Heart left ventricle (tissue), 16 donors: ENCODE measurements at regions not wholly inside any gene's neighbourhood (a gene's known extent, or its start where the extent isn't known, plus 50 kb on each side); places are given as distances from the start of the nearest gene placed in this dataset.

ENCODE experiments used
- ATAC-seq, 4 donors: fragments of 200-7000 bp; cut with Tn5 transposase; one replicate each; pipeline ENCODE4 v1.9.1; 2020 to 2022; ENCODE audit warnings: moderate library complexity in 4 of 4, mild to moderate bottlenecking in 3 of 4, moderate number of reproducible peaks in 1 of 4
- DNase-seq, 5 donors: peaks; one replicate each; pipeline ENCODE4 v3.0.0-alpha.2; 2020
- H3K27ac ChIP-seq, 12 donors: fragments of 200-600 bp; sonication (generic) in 4 of 12; one replicate each; pipeline versions ENCODE4 v1.5.0 to v1.8.0; 2016 to 2022; ENCODE audit warnings: mild to moderate bottlenecking in 2 of 12
- H3K27me3 ChIP-seq, 9 donors: fragments of 200-600 bp; sonication (generic) in 2 of 9; one replicate each; pipeline versions ENCODE4 v1.5.1 to v1.8.0; 2016 to 2022; ENCODE audit warnings: mild to moderate bottlenecking in 3 of 9
- H3K36me3 ChIP-seq, 9 donors: fragments of 200-600 bp; sonication (generic) in 2 of 9; one replicate each; pipeline versions ENCODE4 v1.5.0 to v1.8.0; 2018 to 2022; ENCODE audit warnings: mild to moderate bottlenecking in 2 of 9
- H3K4me1 ChIP-seq, 12 donors: fragments of 200-600 bp; sonication (generic) in 4 of 12; one replicate each; pipeline versions ENCODE4 v1.5.0 to v1.8.0; 2016 to 2022; ENCODE audit warnings: mild to moderate bottlenecking in 3 of 12
- H3K4me3 ChIP-seq, 12 donors: fragments of 200-600 bp; sonication (generic) in 4 of 12; one replicate each; pipeline versions ENCODE4 v1.5.0 to v1.8.0; 2017 to 2022; ENCODE audit warnings: mild to moderate bottlenecking in 9 of 12, moderate library complexity in 4 of 12
- H3K9me3 ChIP-seq, 12 donors: fragments of 200-600 bp; sonication (generic) in 4 of 12; one replicate each; pipeline versions ENCODE4 v1.5.0 to v1.8.0; 2016 to 2022; ENCODE audit warnings: mild to moderate bottlenecking in 1 of 12
- POLR2A ChIP-seq, 2 donors: fragments of 450-650 bp; IDR thresholded peaks; one replicate each; pipeline ENCODE4 v1.6.1; 2017; ENCODE audit warnings: antibody characterized with exemption in 2 of 2, mild to moderate bottlenecking in 2 of 2, moderate library complexity in 2 of 2
- WGBS, 4 donors: extraction: QIAGEN DNeasy Blood & Tissue Kit in 2 of 4; methylation state at CpG; one replicate each; pipeline versions ENCODE4 v1.1.5 to v1.1.7; 2013 to 2018; 5-methylcytosine and 5-hydroxymethylcytosine counted together
- intact Hi-C, 10 donors: fragments of 100-400 bp; cut with DNase I; formaldehyde crosslinking; loops; one replicate each; pipeline versions ENCODE4 v1.11.1 to v1.14.2; 2022
- TF ChIP-seq, protein P1 (sequence below), 12 donors: fragments of 200-600 bp; sonication (generic) in 4 of 12; IDR thresholded peaks; one replicate each; pipeline versions ENCODE4 v1.5.0 to v1.8.0; 2018 to 2022; ENCODE audit warnings: antibody characterized with exemption in 12 of 12, mild to moderate bottlenecking in 5 of 12
- donor health status: ischemic (EF 13 %, LVEDD 7.1; RV severe dilation, severe dysfunction).
- donor health status: healthy with polysubstance abuse.
- donor health status: DM: no; HTN: yes; CAD: no.
- donor health status: DM: no; HTN: no; CAD: no.
- donor health status: ischemic (EF 25% LVEDD 6.9; RV normal size, moderate dysfunction).
- donor health status: ischemic (EF 25% LVEDD 5.7; RV mildly dilated, moderate dysfunction).
- donor health status: healthy.
- donor health status: DM: yes; HTN: yes; CAD: no.
- donor health status: ischemic (EF 35%, LVEDD 5.7; RV mildly dilated, moderate dysfunction).
- donor health status: nonischemic (EF 11% LVEDD 7.7; RV severe dilation, severe dysfunction).
- donor health status: DM: yes; HTN: yes; CAD: no.
- donor health status: PGD.
- donor health status: ischemic (EF 29% LVEDD 5.4; RV normal size, mild dysfunction).
- donor health status: nonischemic (EF 23%, LVEDD 6.1; RV moderate dilation, normal function).

DNA sequence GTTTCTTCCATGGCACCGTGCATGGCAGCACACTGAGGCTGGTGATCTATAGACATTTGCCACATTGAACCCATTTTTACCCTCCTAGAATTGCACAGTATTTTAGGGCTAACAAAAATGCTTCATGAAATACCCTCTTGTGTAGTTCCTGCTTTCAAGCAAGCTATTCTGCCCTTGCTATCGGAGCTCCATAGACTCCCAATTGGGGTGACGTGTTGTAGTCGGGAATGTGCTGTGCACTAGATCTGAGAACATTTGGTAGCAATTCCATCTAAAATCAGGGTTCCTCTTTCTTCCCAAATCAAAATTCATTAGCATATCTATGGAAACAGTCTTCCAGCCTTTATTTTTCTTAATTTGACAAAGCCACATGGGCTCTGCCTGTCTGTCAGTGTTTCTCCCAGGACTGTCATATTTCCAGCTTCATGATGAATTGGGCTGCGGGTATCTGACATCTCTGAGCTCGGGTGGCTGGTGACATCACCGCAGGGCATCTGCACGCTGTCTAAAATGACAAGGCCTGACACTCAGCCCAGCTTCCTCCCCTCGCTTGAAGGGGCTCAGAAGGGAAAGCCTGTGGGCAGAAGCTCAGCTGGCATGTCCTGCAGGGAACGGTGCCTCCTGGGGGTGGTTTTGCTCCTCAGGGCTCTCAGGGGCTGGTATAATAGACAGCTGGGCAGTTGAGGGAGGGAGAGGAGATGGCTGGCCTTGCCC, 406.4 kb downstream of the QKI start:
- peak overlapping the region in 6 of 12 donors; percentile 39 to 63 (median 52) for H3K27ac ChIP-seq

DNA sequence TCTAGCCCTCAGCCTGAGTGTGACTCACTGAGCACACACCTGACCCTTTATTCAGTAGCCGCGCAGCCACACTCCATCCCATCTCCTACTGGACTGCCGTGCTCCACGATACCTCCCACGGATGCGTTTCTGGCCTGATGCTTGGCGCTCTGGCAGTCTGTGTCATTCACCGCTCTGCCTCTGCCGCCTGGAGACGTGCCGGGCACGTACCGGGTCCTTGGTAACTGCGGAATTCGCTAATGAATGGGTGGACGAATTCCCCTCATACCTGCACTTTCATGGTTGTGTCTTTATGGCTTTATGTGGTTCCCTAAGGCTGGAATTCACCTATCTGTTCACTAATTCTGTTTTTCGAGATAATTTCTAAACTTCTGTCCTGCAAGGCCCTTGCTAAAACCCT, 405.7 kb downstream of the QKI start:
- Histone ChIP-seq H3K36me3 (no peaks in the 10 kb centered on the region), H3K4me1 (no peaks in the 10 kb centered on the region), H3K4me3 (no peak overlapping the region), H3K9me3 (no peaks in the 10 kb centered on the region), H3K27ac (peak overlapping the region in 2 of 12 donors; percentile 51 to 53), H3K27me3 (no peaks in the 10 kb centered on the region)
- DNase-seq (no peak), ATAC-seq (no peak)
- intact Hi-C loops = no loop called here
- 95 to 97% (median 96%) methylated on average over 17 of the region's 17 CpGs for WGBS, 4 donors
- TF ChIP-seq, protein P1, sequence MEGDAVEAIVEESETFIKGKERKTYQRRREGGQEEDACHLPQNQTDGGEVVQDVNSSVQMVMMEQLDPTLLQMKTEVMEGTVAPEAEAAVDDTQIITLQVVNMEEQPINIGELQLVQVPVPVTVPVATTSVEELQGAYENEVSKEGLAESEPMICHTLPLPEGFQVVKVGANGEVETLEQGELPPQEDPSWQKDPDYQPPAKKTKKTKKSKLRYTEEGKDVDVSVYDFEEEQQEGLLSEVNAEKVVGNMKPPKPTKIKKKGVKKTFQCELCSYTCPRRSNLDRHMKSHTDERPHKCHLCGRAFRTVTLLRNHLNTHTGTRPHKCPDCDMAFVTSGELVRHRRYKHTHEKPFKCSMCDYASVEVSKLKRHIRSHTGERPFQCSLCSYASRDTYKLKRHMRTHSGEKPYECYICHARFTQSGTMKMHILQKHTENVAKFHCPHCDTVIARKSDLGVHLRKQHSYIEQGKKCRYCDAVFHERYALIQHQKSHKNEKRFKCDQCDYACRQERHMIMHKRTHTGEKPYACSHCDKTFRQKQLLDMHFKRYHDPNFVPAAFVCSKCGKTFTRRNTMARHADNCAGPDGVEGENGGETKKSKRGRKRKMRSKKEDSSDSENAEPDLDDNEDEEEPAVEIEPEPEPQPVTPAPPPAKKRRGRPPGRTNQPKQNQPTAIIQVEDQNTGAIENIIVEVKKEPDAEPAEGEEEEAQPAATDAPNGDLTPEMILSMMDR (IDR thresholded peaks at IDR 0.05) = no peak
- no peak for TF ChIP-seq POLR2A (IDR thresholded peaks at IDR 0.05)

More for the DNA sequence above, 406.4 kb downstream of the QKI start:
- DNase-seq = peak in 2 of 5 donors; percentile 61 to 75
- H3K4me3 ChIP-seq = no peak overlapping the region
- H3K36me3 ChIP-seq = no peaks in the 10 kb centered on the region
- peak in 3 of 4 donors; percentile 93 to 98 (median 93) for ATAC-seq
- H3K27me3 ChIP-seq = no peaks in the 10 kb centered on the region
- WGBS, 4 donors = 63 to 89% (median 82%) methylated on average over 9 to 10 of the region's 10 CpGs
- intact Hi-C loops = no loop called here
- no peak for TF ChIP-seq POLR2A (IDR thresholded peaks at IDR 0.05)
- TF ChIP-seq, protein P1 (IDR thresholded peaks at IDR 0.05) = peak in 3 of 12 donors; percentile 6 to 23 (median 15)
- no peaks in the 10 kb centered on the region for H3K9me3 ChIP-seq
- no peaks in the 10 kb centered on the region for H3K4me1 ChIP-seq

DNA sequence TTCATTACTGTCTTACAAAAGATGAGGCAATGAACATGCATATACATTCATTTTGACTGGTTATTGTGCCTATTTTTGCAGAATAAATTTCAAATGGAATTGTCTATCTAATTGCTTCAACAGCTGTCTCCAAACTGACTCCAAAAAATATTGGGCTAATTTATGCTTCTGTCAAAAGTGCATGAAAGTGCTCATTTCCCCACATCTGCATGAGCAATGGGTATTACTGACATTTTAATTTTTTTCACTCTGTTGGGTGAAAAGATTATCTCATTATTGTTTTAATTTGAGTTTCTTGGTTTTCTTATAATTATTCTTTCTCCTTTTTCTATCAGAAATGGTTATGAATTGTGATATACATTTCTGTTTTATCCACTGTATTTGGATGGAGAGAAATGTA, 404.2 kb downstream of the QKI start:
- no peak overlapping the region for H3K4me3 ChIP-seq
- DNase-seq = no peak
- intact Hi-C loops = no loop called here
- TF ChIP-seq, protein P1 (IDR thresholded peaks at IDR 0.05) = no peak
- TF ChIP-seq POLR2A (IDR thresholded peaks at IDR 0.05) = no peak
- peaks cover 0 to 9% (median 2%) of the 10 kb centered on the region in 12 donors for H3K4me1 ChIP-seq
- no peaks in the 10 kb centered on the region for H3K9me3 ChIP-seq
- ATAC-seq = no peak
- no peaks in the 10 kb centered on the region for H3K27me3 ChIP-seq
- H3K36me3 ChIP-seq = no peaks in the 10 kb centered on the region
- no peak overlapping the region for H3K27ac ChIP-seq

DNA sequence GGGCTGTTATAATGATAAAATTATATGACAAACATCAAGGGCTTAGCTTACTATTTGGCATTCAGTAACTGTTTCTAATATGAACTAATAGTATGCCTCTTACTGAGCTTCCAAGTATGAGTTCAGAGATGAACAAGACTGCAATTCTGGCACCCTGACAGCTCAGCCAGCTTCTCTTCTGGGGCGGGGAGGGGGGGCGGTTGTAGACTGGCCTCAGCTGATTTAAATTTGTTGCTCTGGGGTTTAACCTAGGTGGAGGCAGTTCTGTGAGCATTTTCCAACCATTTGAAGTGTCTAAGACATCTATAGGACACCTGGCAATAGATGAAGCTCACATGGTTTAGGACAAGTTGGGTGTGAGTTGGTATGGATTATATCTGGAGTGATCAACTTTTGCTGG, 401.9 kb downstream of the QKI start:
- H3K4me3 ChIP-seq = no peak overlapping the region
- no peaks in the 10 kb centered on the region for H3K9me3 ChIP-seq
- intact Hi-C loops = no loop called here
- H3K4me1 ChIP-seq = peaks cover 0 to 9% (median 2%) of the 10 kb centered on the region in 12 donors
- DNase-seq (no peak), ATAC-seq (no peak)
- TF ChIP-seq, protein P1 (IDR thresholded peaks at IDR 0.05) = no peak
- no peak for TF ChIP-seq POLR2A (IDR thresholded peaks at IDR 0.05)
- 76 to 98% (median 88%) methylated on average over 2 of the region's 2 CpGs for WGBS, 4 donors
- H3K27ac ChIP-seq = no peak overlapping the region
- H3K36me3 ChIP-seq = no peaks in the 10 kb centered on the region
- H3K27me3 ChIP-seq = no peaks in the 10 kb centered on the region
